IPS-20b (cell line): ENCODE measurements at regions not wholly inside any gene's neighbourhood (a gene's known extent, or its start where the extent isn't known, plus 50 kb on each side); places are given as distances from the start of the nearest gene placed in this dataset.

Experiments
- H3K27ac ChIP-seq: one replicate; pipeline ENCODE4 v1.5.1; 2013; ENCODE audit warnings: low read length
- H3K27me3 ChIP-seq: 2 replicates; pipeline ENCODE4 v1.6.1; 2013; ENCODE audit warnings: mild to moderate bottlenecking, low read length, inconsistent platforms; ENCODE audit not compliant: insufficient read depth
- H3K36me3 ChIP-seq: 2 replicates; pipeline ENCODE4 v1.6.1; 2013; ENCODE audit warnings: low read depth, mild to moderate bottlenecking, inconsistent platforms, low read length, moderate library complexity; ENCODE audit not compliant: insufficient read depth
- H3K4me1 ChIP-seq: 2 replicates; pipeline ENCODE4 v1.6.1; 2013; ENCODE audit warnings: mild to moderate bottlenecking, control low read depth, inconsistent platforms, low read length, moderate library complexity; ENCODE audit not compliant: insufficient read depth
- H3K4me3 ChIP-seq: 2 replicates; pipeline ENCODE4 v1.5.1; 2013; ENCODE audit warnings: mild to moderate bottlenecking, low read length, inconsistent platforms
- H3K9ac ChIP-seq: 2 replicates; pipeline ENCODE4 v1.6.1; 2013; ENCODE audit warnings: low read depth, mild to moderate bottlenecking, inconsistent platforms, low read length, moderate library complexity
- H3K9me3 ChIP-seq: 2 replicates; pipeline ENCODE4 v1.6.1; 2013; ENCODE audit warnings: mild to moderate bottlenecking, low read depth, low read length, inconsistent platforms; ENCODE audit not compliant: insufficient read depth

DNA sequence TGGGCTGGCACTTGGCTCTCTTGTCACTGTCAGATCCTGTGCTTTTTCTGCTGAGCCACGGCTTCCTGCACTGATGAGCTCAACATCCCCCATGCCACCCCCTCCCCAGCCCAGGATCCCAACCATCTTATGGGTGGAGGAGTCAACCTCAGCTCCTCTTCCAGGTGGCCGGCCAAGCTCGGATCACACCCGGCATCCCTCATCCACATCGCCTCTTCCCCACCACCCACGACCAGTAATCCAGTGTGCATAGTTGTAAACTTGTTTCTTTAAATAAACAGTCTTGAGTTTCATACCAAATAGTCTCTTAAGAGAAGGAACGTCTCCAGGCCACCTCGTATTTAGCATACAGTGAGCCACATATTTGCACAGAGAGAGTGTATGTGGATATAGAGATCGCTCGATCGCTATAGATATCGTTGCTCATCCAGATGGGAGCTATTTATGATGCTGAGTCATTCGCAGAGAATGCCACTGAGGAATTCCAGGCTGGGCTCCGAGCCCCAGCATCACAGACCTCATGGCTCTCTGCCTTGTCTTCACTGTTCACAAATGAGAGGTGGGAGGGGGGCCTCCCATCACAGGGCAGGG lies 61.8 kb upstream of the CPLX2 start:
- Histone ChIP-seq H3K27ac (no peak overlapping the region), H3K4me3 (no peak overlapping the region), H3K9ac (no peak overlapping the region), H3K27me3 (no peaks in the 10 kb centered on the region), H3K4me1 (peaks cover 6% of the 10 kb centered on the region), H3K36me3 (no peaks in the 10 kb centered on the region), H3K9me3 (no peaks in the 10 kb centered on the region)

DNA sequence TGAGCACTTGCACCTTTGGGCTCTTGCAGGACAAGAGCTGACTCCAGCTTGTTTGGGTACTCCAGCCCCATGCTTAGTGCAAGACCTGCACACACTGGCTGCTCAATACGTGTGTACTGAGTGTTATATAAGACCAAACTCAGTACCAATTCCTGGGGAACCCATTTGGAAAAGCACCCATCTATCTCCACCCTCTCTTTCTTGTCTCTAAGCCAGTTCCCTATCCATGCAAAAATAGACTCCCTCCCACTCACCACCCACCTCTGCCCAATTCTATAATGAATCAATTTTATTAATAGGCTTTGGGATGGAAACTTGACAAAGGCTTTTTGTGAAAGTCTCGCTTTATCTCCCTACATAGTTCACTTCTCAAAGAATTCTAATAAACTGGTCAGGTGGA lies 60.9 kb upstream of the CPLX2 start:
- no peaks in the 10 kb centered on the region for H3K36me3 ChIP-seq
- H3K4me1 ChIP-seq: peaks cover 6% of the 10 kb centered on the region
- no peak overlapping the region for H3K27ac ChIP-seq

DNA sequence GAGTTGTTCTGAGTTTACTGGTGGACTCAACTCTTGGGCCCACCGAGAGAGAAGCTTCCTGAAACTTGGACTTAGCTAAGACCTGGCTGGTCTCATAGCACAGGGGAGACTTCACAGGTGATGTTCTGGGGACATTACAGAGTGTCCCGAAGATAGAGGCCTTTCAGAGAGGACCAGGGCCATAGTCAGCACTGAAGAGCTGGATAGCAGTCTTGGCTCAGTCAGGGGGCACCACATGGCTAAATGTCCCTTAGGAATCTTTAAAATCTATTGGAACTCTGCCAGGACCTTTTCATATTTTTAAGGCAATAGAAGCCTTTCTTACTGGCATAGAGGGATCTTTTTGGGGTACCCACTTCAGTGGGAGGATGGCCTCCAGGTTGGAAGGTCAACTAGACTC lies 59.8 kb upstream of the CPLX2 start:
- H3K9ac ChIP-seq: no peak overlapping the region
- H3K9me3 ChIP-seq: no peaks in the 10 kb centered on the region
- H3K27me3 ChIP-seq: no peaks in the 10 kb centered on the region
- H3K36me3 ChIP-seq: no peaks in the 10 kb centered on the region
- H3K27ac ChIP-seq: no peak overlapping the region
- no peak overlapping the region for H3K4me3 ChIP-seq
- H3K4me1 ChIP-seq: peaks cover 6% of the 10 kb centered on the region

More for the DNA sequence above, 60.9 kb upstream of the CPLX2 start:
- H3K9me3 ChIP-seq: no peaks in the 10 kb centered on the region
- H3K27me3 ChIP-seq: no peaks in the 10 kb centered on the region
- no peak overlapping the region for H3K9ac ChIP-seq
- H3K4me3 ChIP-seq: no peak overlapping the region

DNA sequence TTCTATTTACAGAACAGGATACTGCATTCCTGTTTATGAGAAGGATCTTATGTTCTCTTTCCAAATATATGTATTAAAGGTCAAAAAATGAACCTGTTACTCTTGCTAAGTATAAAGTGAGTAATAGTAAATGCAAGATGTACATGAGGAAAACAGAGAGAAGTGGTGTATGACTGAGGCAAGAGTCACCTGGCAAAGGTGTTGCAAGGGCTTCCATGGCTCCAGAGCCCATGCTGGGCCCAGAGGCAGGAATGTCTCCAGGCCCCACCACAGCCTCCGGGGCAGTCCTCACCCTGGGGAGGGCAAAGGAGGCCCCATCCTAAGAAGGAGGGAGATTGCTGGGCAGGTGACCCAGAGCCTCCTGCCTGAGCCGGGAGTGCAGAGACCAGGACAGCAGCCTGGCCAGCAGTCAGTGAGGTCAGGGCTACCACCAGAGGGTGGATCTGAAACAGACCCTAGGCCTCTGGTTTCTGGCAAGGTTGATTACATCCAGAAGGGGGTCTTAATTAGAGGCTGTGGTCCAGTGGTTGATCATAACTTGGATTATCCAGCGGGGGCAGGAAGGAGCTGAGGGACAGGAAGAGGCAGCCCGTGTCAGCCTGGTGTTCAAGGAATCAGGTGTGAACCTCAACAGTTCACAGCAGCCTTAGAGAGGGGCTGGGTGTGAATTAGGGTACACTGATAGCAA lies 57.3 kb upstream of the CPLX2 start:
- Histone ChIP-seq H3K27ac (no peak overlapping the region), H3K4me3 (no peak overlapping the region), H3K36me3 (no peaks in the 10 kb centered on the region), H3K9ac (no peak overlapping the region), H3K9me3 (no peaks in the 10 kb centered on the region), H3K4me1 (peaks cover 6% of the 10 kb centered on the region), H3K27me3 (no peaks in the 10 kb centered on the region)

DNA sequence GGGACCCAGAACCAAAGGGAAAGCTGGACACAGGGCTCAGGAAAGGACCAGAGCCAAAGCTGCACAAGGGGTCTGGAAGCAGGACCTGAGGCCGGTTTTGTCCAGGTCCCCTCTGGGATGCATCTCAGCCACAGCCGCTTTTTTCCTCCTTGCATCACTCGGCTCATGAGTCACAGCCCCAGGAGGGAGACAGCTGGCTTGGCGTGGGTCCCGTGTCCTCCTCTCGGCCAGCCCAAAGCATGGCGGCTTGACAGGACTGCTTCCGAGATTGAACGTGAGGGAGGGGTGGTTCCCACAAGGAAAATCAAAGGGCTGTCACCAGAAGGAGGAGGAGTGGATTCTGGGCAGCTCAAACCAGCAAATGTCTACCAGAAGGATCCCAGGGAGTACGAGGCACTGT lies 56.7 kb upstream of the CPLX2 start:
- Histone ChIP-seq H3K27ac (no peak overlapping the region), H3K36me3 (no peaks in the 10 kb centered on the region), H3K9me3 (no peaks in the 10 kb centered on the region), H3K4me3 (no peak overlapping the region), H3K27me3 (no peaks in the 10 kb centered on the region), H3K4me1 (peaks cover 6% of the 10 kb centered on the region), H3K9ac (no peak overlapping the region)

DNA sequence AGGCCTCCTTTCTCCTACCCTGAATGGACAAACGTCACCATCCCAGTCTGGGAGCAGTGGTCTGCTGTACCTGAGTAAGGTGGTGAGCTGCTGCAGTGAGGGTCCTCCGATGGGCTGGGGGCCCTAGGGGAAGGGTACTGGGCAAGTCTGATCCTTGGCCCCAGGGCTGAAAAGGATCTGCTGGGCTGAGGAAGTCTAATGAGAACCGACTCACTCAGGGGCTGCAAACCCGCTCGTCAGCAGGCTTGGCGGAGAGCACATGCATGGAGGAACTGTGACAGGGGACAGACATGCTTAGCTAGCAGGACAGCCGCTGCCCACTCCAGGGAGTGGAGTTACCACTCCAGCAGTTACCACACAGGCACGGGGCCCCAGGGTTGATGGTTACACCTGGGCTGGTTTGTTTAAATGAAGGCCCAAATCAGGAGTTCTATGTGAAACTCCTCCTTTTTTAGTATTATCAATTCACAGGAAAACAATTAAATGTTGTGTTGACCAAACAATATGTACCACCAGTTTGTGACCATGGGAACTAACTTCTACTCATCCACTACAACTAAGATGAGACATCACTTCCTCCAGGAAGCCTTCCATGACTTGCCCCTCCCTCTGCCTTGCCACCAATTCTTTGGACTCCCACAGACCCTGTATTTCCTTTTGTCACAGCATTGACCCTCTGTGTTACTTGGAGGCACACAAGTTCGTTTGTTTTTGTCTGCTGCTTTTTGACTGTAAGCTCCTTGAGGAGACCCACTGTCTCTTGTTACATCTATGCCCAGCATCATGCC lies 56.1 kb upstream of the CPLX2 start:
- H3K4me3 ChIP-seq: no peak overlapping the region
- no peaks in the 10 kb centered on the region for H3K9me3 ChIP-seq
- H3K36me3 ChIP-seq: no peaks in the 10 kb centered on the region
- no peaks in the 10 kb centered on the region for H3K27me3 ChIP-seq
- H3K27ac ChIP-seq: no peak overlapping the region
- peaks cover 1% of the 10 kb centered on the region; the same call in 1 of the 2 replicates for H3K4me1 ChIP-seq
- H3K9ac ChIP-seq: no peak overlapping the region

DNA sequence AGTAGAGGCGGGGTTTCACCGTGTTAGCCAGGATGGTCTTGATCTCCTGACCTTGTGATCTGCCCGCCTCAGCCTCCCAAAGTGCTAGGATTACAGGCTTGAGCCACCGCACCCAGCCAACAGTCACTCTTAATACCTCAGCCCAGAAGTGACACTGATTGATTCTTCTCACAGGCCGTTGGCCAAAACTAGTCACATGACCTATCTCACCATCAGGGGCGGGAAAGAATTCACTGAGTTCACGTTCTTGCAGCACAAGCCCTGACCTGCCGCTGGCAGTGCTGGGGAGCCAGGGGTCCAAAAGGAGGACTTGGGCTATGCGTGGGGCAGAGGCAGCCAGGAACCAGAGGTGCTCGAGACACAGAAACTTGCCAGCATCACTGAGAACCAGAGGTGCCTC lies 55.0 kb upstream of the CPLX2 start:
- Histone ChIP-seq H3K27ac (no peak overlapping the region), H3K9ac (no peak overlapping the region), H3K9me3 (no peaks in the 10 kb centered on the region), H3K36me3 (no peaks in the 10 kb centered on the region), H3K27me3 (no peaks in the 10 kb centered on the region), H3K4me3 (no peak overlapping the region), H3K4me1 (no peaks in the 10 kb centered on the region)

DNA sequence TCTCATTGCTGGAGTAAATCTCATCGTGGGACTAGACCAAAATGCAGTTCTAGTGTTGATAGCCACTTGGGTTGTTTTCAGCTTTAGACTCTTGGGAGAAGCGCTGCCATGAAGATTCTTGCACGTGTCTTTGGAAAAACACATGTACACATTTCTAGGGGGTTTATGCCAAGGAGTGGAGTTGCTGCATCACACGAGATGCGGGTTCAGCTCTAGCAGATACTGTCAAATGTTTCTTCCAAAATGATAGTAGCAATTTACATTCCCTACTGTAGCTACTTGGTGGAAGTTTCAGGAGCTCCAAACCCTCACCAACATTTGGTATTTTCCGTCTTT lies 52.3 kb upstream of the CPLX2 start:
- Histone ChIP-seq H3K27ac (no peak overlapping the region), H3K4me3 (no peak overlapping the region), H3K9me3 (no peaks in the 10 kb centered on the region), H3K4me1 (peaks cover 10% of the 10 kb centered on the region), H3K36me3 (no peaks in the 10 kb centered on the region), H3K9ac (no peak overlapping the region), H3K27me3 (no peaks in the 10 kb centered on the region)

DNA sequence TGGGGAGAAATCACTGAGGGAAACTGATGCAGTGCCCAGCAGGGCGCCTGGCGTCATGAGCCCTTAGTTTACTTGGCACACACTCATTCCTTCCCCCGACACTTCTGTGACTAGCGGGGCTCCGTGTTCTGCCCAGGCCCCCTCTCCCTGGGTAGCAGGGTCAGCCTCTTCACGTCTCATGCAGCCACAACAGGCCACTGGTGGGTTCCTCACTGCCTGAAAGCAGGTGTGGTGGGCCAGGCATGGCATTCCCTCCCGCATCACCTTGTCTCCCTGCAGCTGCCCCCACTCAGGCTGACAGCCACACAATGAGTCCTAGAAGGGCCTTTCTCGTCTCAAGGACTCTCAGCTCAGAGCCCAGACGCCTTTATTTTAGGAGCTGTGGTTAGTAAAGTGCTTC lies 51.1 kb upstream of the CPLX2 start:
- Histone ChIP-seq H3K27ac (no peak overlapping the region), H3K9ac (no peak overlapping the region), H3K9me3 (no peaks in the 10 kb centered on the region), H3K27me3 (peaks cover 5% of the 10 kb centered on the region; the same call in 1 of the 2 replicates), H3K4me3 (no peak overlapping the region), H3K36me3 (no peaks in the 10 kb centered on the region), H3K4me1 (peaks cover 17% of the 10 kb centered on the region)
